GM12864 (cell line): ENCODE measurements at regions not wholly inside any gene's neighbourhood (a gene's known extent, or its start where the extent isn't known, plus 50 kb on each side); places are given as distances from the start of the nearest gene placed in this dataset.

Experiments used
- DNase-seq: peaks from one replicate; pipeline ENCODE4 v3.0.0-alpha.2; 2011; ENCODE audit warnings: low read depth
- H3K4me3 ChIP-seq: 2 replicates; pipeline ENCODE4 v1.5.1; 2011; ENCODE audit warnings: mild to moderate bottlenecking, low read depth, low read length, control low read depth
- TF ChIP-seq, protein P1 (sequence below): IDR thresholded peaks from 2 replicates; pipeline ENCODE4 v1.5.1; 2011; ENCODE audit warnings: low read depth, mild to moderate bottlenecking, moderate library complexity, low read length, control low read depth, inconsistent platforms; ENCODE audit errors: missing control alignments

DNA sequence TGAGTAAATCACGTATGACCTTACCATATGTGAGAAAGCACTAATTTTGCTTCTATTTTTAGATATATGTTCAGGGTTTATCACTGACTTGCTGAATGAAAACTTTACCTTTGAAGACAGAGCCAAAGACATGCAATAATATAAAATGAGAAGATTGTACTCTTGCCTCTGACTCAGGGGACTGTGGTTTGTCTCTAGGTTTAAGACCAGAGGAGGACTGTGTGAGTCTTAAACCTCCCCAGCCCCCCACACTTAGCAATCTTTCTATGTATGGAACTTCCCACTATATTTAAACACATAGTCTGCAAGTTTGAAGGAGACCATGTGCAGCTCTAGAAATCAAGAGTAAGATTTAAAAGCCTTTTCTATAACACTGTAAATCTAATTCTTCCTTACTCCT lies 368.7 kb upstream of the FAM241A start:
- DNase-seq = no peak
- TF ChIP-seq, protein P1, sequence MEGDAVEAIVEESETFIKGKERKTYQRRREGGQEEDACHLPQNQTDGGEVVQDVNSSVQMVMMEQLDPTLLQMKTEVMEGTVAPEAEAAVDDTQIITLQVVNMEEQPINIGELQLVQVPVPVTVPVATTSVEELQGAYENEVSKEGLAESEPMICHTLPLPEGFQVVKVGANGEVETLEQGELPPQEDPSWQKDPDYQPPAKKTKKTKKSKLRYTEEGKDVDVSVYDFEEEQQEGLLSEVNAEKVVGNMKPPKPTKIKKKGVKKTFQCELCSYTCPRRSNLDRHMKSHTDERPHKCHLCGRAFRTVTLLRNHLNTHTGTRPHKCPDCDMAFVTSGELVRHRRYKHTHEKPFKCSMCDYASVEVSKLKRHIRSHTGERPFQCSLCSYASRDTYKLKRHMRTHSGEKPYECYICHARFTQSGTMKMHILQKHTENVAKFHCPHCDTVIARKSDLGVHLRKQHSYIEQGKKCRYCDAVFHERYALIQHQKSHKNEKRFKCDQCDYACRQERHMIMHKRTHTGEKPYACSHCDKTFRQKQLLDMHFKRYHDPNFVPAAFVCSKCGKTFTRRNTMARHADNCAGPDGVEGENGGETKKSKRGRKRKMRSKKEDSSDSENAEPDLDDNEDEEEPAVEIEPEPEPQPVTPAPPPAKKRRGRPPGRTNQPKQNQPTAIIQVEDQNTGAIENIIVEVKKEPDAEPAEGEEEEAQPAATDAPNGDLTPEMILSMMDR = no peak
- H3K4me3 ChIP-seq = no peak overlapping the region

DNA sequence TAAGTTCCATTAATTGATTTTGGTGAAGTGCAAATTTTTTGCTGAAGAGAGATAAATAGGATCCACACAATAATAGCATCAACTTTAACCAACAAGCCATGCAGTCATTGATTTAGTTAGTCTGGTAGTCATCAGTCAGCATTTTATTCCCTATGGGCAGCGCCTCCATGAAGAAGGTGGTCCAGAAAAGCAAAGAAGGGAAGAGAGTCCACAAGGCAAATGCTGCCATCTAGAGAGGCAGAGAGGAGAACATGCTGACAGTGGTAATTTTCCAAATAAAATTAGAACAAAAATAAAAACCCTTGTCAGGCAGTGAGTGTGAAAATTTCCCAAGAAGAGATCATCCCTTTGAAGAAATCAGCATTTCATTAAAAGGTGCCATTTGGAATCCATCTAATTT lies 366.7 kb upstream of the FAM241A start:
- no peak overlapping the region for H3K4me3 ChIP-seq
- no peak for DNase-seq
- TF ChIP-seq, protein P1 = no peak

DNA sequence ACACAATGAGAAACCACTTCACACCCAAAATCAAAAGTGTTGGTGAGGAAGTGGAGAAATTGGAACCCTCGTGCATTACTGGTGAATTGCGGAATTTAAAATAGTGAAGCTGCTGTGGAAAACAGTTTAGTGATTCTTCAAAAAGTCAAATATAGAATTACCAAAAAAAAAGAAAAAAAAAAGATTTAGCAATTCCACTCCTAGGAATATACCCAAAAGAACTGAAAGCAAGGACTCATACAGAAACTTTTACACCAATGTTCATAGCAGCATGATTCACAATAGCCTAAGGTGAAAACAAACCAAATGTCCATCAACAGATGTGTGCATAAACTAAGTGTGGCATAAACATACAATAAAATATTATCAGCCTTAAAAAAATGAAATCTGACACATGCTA lies 364.3 kb upstream of the FAM241A start:
- TF ChIP-seq, protein P1 = no peak
- H3K4me3 ChIP-seq = no peak overlapping the region
- DNase-seq = no peak

DNA sequence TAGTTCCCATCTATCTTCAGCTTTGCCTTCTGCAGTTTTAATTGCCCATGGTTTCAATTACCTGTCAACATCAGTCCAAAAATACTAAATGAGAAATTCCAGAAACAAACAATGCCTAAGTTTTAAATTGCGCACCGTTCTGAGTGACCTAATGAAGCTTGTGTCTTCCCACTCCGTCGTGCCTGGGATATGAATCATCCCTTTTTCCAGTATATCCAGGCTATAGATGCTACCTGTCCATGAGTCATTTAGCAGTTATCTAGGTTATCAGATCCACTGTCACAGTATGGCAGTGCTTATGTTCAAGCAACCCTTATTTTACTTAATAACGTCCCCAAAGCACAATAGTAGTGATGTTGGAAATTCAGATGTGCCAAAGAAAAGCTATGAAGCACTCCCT lies 363.6 kb upstream of the FAM241A start:
- TF ChIP-seq, protein P1 = no peak
- DNase-seq = no peak
- no peak overlapping the region for H3K4me3 ChIP-seq

DNA sequence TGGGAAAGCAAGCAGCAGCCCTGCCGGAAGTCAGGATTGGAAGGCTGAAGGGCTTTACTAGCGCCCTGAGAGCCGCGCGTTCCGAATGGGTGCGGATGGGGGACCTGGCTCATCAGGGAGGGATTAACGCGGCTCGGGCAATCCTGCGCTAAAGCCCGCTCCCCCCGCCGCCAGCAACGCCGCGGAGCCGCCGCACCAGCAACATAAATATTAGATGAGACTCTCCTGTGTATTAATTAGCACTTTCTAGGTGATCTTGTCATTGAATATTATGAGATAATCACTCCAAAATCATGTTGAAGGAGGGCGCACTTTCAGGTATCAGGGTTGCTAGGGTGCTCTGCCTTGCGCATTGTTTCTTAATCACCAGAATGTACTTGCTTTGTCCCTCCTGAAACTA lies 357.2 kb upstream of the FAM241A start:
- TF ChIP-seq, protein P1 = no peak
- no peak for DNase-seq
- no peak overlapping the region for H3K4me3 ChIP-seq

DNA sequence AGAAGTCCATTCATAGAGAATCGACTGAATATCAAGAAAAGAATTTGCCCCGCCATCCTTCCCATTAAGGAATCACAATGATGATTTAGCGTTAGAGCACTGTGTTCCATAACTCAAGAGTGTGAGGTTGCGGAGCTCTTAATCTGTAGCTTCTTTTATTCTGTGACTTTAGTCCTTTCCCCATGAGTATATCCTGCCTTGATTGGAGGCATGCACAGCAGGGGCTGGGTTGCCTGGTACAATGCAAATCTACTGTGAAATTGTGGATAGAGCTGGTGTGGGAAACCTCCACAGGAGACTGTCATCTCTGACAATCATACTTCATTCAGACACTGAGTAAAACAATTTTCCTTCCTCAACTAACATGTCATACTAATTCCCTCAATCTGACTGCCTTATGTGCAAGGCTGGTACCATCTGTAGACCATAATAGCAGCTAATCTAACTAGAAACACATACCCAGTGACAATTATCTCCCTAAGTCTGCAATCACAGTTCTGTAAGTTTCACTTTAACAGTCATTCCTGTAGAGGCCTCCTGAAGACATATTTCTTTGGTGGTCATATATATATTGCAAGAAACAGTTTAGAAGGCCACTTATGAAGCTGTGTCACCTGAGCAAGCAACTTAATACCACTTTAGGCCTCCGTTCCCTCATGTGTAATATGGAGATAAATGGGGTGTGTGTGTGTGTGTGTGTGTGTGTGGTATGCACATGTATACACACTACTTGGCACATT lies 355.2 kb upstream of the FAM241A start:
- H3K4me3 ChIP-seq = no peak overlapping the region
- no peak for DNase-seq
- TF ChIP-seq, protein P1 = no peak

DNA sequence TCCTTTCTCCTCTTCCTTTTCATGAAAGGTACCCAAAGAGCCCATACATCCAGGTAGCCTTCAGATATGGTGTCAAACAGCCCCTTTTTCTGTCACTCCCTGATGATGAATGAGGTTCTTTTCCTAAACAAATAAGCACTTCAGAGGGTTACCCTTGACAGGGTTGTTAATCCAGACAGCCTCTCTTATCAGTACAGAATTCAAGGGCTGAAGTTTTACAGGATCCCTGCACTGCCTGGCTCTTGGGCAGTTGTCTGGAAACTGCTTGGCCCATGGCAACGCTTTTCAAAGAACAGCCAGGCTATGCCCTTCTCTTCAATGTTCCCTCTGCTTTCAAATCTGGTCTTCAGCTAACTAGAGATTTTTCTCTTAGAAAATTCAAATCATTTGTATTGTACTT lies 352.6 kb upstream of the FAM241A start:
- H3K4me3 ChIP-seq = no peak overlapping the region
- DNase-seq = no peak
- TF ChIP-seq, protein P1 = no peak
